Medulla oblongata (tissue), 1 donor: ENCODE measurements at regions not wholly inside any gene's neighbourhood (a gene's known extent, or its start where the extent isn't known, plus 50 kb on each side); places are given as distances from the start of the nearest gene placed in this dataset.
"Not testable (repeated sequence)": the region's sequence is repeated elsewhere in the genome, so short reads cannot be mapped to it uniquely, and the experiment has no call there.

Experiments
- DNase-seq: peaks from one replicate; pipeline ENCODE4 v3.0.0-alpha.2; 2015; ENCODE audit errors: extremely low spot score

DNA sequence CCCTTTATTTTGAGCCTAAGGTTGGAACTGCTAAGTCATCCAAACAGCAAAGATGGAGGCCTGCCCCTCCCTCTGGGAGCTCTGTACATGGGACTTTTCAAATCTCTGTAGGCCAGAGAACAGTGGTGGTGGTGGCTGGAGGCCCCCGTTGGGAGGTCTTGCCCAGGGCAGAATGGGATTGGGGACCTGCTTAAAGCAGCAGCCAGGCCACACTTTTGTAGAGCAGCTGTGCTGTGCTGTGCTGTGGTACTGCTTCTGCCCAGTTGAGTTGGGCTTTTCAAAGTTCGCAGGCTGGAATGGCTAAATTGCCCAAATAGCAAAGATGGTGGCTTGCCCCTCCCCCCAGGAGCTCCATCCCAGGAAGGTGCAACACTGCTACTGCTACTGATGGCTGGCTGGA, 147.5 kb upstream of the TACR3 start:
- DNase-seq: no peak

DNA sequence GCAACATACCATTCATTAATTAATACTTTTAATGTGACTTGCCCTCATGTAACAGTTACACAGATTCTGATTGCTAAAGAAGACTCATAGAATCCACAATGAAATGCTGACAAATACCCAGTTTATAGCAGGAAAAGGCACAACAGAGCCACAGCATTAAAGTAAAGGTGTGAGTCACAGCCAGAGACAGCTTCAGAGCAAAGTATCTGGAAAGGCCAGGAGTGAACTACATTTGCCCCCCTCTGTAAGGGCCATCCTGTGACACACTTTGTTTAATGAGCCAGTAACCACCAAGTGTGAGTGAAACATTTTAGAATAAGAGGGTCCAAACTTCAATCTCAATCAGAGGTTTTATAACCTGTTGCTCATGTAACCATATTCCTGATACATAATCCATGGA, 133.8 kb upstream of the TACR3 start:
- DNase-seq: no peak

DNA sequence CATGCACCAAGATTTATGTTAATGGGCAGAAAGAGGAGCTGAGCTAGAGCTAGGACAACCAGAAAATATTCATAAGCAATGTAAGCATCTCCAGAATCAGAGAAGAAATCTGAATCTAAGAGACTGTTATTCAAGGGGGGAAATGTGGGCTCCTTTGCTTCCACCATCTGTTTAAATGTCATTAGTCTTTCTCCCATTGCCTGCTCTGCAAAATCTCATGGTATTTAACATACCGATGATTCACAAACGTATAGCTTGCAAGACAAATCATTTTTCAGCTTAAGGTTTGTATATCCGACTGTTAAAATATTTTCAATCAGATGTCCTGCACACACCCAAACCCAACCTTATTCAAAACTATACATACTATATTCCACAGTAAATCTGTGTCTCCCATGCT, 133.4 kb upstream of the TACR3 start:
- DNase-seq: no peak

DNA sequence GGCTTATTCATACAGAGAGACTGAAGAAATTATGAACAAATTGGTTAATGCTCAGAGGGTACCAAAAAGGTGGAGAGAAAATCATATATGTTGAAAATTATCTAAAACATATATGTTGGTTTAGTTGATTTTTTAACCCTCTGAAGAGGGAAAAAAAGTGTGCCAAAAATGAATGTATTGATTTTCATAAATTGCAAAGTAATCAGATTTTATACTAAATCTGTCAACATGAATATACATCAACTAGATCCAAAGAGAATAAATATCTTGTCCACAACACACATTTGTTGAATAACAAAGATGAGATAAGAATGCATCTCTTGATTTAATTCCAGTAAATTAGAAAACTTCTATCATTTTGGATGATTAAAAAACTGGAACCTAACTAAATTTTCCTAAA, 125.3 kb upstream of the TACR3 start:
- DNase-seq: no peak

DNA sequence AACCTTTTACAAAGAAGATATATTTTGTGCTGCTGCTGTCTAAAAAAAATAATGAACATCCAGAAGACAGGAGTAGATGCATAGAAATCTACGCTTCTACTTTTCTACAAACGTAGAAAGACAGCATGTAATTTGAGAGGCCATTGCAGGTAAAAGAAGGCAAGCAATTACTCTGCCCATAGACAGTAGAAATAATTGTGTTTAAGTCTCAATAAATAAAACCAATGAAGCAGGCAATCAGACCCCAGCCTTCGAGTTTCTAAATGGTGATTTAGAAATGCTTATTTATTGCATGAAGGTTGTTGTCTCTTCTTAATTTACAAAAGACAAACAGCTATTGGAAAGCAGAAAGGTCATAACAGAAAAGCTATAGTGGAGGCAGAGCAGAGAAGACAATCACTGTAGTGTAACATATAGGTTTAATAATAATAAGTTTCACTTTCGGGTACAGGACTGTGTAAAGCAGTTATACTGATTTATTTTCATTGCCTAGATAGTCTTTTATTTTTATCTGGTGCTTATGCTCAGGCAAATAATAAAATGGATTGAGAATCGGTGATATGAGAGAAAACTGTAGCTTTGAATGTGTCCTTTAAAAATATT, 123.0 kb upstream of the TACR3 start:
- no peak for DNase-seq

DNA sequence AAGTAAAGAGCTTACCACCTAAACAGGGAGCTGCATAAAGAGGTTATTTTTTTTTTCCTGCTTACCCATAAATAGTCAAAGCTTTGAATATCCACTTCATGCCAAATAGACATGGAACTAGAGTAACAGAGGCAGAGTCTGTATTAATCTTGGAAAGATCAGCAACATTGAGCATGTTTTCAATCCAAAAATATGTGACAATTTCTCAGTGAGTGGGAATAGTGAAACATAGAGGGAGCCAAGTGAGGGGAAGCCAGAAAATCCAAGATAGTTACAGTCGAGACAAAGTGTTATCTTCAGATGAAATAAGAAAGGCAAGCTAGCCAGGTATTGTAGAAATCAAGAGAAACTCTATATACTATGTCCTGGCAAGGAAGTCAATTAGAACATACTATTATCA, 122.3 kb upstream of the TACR3 start:
- no peak for DNase-seq

DNA sequence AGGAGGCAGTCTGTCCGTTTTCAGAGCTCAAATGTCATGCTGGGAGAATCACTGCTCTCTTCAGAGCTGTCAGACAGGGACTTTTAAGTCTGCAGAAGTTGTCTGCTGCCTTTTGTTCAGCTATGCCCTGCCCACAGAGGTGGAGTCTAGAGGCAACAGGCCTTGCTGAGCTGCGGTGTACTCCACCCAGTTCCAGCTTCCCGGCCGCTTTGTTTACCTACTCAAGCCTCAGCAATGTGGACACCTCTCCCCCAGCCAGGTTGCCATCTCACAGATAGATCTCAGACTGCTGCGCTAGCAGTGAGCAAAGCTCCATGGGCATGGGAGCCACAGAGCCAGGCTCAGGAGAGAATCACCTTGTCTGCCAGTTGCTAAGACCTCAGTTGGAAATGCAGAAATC, 90.5 kb upstream of the TACR3 start:
- DNase-seq: not testable (repeated sequence)

DNA sequence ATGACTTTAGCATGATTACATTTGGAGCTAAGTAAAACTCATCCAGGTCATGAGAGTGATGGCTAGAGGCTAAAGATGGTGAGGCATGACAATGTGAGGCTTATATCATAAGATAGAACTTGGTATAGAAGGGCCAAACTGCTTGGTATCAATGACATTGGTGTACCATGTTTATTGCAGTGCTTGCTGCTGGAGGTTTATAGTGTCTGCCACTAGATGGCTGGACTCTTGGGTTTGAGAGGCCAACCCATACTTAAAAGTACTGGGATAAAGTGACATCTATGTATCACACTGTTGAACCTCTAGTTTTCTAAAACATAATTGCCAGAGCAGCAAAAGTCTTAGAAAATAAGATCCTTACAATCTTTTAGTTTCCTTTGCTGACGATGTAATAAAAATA, 83.0 kb upstream of the TACR3 start:
- no peak for DNase-seq

DNA sequence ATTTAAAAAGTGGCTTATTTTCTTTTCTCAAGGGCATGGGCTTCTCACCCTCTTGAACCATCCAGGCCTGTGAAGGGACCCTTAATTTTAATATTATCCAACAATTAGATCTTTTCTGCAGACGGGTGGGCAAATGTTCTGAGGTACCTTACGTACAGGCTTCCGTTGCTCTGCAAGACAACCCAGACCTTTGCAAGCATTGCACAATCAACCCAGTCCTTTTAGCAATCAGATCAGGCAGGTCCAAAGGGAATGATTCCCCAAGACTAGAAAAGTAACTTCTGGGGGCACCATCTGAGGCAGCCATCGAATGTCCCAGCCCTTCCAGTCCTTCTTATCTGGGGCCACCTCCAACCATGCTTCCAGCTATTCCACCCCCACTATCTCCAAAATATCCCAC, 67.3 kb upstream of the TACR3 start:
- no peak for DNase-seq

DNA sequence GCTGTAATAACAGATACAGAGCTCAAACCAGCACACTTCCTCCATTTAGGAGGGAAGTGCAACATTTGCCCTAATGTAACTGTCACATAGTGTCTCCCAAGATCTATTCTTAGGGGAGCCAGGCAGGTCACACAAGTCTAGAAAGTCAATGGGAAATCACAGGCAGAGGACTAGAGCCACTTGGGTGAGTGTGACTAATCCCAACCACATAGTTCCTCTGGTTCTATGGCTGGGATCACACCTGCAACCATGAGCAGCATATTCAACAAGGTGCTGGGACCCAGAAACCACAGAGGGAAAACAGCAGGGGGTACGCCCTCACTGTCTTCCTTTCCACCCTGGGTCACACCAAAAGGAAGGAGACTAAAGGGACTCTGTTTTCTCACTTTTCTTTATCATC, 66.8 kb upstream of the TACR3 start:
- DNase-seq: no peak

DNA sequence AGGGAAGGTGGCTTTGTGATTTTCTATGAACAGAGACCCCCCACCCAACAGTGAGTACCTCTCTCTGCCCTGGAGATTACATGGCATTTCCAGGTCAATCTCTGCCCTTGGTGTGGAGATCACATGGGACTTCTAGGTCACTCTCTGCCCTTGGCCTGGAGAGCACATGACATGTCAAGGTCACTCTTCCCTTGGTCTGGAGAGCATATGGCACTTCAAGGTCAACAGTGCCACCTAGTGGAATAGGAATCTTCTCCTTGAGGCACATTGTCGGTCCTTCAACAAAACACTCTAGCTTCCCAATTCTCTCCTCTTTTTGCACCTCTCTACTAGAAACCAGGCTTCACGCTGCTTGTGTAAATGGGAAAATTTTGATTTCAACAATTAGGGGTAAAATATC, 66.2 kb upstream of the TACR3 start:
- DNase-seq: peak; percentile 35

DNA sequence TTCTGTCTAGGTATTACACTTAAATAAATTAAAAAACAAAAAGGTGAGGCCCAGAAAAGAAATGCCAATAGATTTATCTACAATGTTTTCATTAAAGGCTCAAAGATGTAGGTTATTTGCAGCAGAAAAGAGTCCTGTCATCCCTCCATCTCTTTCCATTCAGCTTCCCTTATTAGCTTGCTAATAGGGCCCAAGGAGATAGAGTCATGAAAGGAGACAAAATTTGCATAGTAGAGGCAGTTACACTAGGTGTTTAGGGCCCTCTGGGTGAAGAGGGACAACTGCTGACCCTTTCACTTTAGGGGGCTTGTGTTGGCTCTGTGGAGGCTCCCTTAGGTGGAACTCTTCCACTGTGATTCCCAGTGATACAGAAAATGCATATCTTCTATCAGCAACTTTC, 58.4 kb upstream of the TACR3 start:
- DNase-seq: no peak

DNA sequence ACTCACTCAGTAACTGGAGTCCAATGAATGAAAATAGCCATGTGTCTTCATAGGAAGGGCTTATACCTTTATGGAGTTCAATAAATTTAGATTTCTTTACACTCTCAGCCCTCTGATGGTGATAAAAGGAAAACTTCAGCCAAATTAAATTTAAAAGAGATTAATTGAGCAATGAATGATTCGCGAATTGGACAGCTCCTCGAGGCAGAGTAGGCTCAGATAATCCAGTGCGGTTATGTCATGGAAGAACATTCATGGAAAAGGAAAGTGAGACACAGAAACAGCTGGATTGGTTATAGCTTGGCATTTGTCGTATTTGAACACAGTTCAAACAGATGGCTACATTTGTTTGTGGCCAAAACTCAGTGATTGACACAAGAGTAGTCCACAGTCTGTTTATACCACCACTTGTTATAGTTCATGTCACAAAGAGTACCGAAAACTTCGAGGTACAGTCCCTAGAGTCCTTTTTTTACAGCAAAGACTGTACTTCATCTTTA, 54.6 kb upstream of the TACR3 start:
- DNase-seq: no peak

DNA sequence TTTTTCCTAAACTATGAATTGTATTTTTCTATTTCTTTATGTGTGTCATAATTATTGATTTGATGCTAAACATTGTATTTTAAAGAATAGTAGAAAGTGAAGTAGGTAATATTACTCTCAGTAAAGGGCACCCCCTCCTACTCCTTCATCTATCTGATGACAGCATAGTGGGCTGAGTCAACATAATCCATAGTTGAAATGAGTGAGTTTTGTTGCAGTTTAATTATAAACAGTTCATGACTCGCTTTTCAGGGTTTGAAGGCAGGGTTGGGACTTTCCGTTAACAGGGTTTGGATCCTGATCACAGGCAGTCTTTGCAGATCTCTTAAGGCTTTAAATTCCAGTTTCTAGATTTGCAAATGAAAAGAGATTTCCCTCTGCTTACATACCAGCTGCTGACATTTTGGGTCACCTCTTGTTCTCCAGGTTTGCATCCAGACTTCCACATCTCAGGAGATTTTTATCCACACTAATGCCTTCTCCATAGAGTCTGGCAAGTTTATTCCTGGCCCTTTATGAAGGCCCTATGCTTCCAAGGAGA, 54.0 kb upstream of the TACR3 start:
- DNase-seq: no peak
